Ascending aorta (tissue), 2 donors: ENCODE measurements at regions not wholly inside any gene's neighbourhood (a gene's known extent, or its start where the extent isn't known, plus 50 kb on each side); places are given as distances from the start of the nearest gene placed in this dataset.
"Not testable (repeated sequence)": the region's sequence is repeated elsewhere in the genome, so short reads cannot be mapped to it uniquely, and the experiment has no call there.

Experiments used
- DNase-seq, 2 donors: peaks; one replicate each; pipeline ENCODE4 v3.0.0-alpha.2; 2019; ENCODE audit warnings: low spot score in 2 of 2
- H3K27ac ChIP-seq, 2 donors: fragments of 200-600 bp; sonication (generic); one replicate each; pipeline ENCODE4 v1.5.1; 2016 to 2017; ENCODE audit warnings: mild to moderate bottlenecking in 1 of 2
- H3K27me3 ChIP-seq: fragments of 200-600 bp; sonication (generic); one replicate; pipeline ENCODE4 v1.5.1; 2017
- H3K36me3 ChIP-seq, 2 donors: fragments of 200-600 bp; sonication (generic); one replicate each; pipeline ENCODE4 v1.5.1; 2016
- H3K4me1 ChIP-seq, 2 donors: fragments of 200-600 bp; sonication (generic); one replicate each; pipeline ENCODE4 v1.5.1; 2016 to 2017; ENCODE audit warnings: mild to moderate bottlenecking in 1 of 2
- H3K4me3 ChIP-seq, 2 donors: fragments of 200-600 bp; sonication (generic); one replicate each; pipeline ENCODE4 v1.5.1; 2016 to 2017; ENCODE audit warnings: mild to moderate bottlenecking in 1 of 2
- H3K9me3 ChIP-seq, 2 donors: fragments of 200-600 bp; sonication (generic); one replicate each; pipeline ENCODE4 v1.5.1; 2016
- CTCF ChIP-seq, 3 experiments: fragments of 200-600 bp in 2 of 3; fragments of 450-650 bp in 1 of 3; sonication (generic) in 2 of 3; IDR thresholded peaks; one replicate each; pipeline ENCODE4 v1.5.1; 2016 to 2019; ENCODE audit warnings: antibody characterized with exemption in 3 of 3, mild to moderate bottlenecking in 1 of 3, moderate library complexity in 1 of 3
- intact Hi-C: fragments of 100-400 bp; cut with DNase I; formaldehyde crosslinking; loops from one replicate; pipeline ENCODE4 v1.15.1; 2023

GRCh38 chr16:24653725-24654124, 75.7 kb upstream of the TNRC6A start:
- no peak overlapping the region for H3K4me3 ChIP-seq
- H3K27me3 ChIP-seq = no peaks in the 10 kb centered on the region
- H3K27ac ChIP-seq = no peak overlapping the region
- DNase-seq = no peak
- no peaks in the 10 kb centered on the region for H3K36me3 ChIP-seq
- H3K4me1 ChIP-seq = no peaks in the 10 kb centered on the region
- intact Hi-C loops = no loop called here
- H3K9me3 ChIP-seq = no peaks in the 10 kb centered on the region
- TF ChIP-seq CTCF (IDR thresholded peaks at IDR 0.05) = no peak

DNA sequence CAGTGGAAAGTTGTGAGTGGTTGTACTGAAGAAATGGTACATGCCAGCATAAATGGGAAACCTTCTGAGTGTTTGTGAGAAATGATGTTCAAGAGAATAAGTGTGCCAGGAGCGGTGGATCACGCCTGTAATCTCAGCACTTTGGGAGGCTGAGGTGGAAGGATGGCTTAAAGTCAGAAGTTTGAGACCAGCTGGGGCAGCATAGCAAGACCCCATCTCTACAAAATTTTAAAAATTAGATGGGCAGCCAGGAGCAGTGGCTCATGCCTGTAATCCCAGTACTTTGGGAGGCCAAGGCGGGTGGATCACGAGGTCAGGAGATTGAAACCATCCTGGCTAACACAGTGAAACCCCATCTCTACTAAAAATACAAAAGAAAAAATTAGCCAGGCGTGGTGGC, 63.5 kb upstream of the TNRC6A start:
- not testable (repeated sequence) for H3K27me3 ChIP-seq, H3K4me3 ChIP-seq, H3K36me3 ChIP-seq, H3K9me3 ChIP-seq, DNase-seq, H3K27ac ChIP-seq
- intact Hi-C loops = loop anchor here (10.0 kb wide), 1 partner anchor 121 kb away; no protein-coding TSS in a partner anchor
- peaks cover 9 to 18% of the 10 kb centered on the region in 2 donors for H3K4me1 ChIP-seq

- H3K9me3 ChIP-seq = no peaks in the 10 kb centered on the region
- no peak for DNase-seq
- H3K4me3 ChIP-seq = no peak overlapping the region
- no peak for TF ChIP-seq CTCF (IDR thresholded peaks at IDR 0.05)
- peaks cover 9 to 23% of the 10 kb centered on the region in 2 donors for H3K4me1 ChIP-seq
- intact Hi-C loops = loop anchor here (10.0 kb wide), 1 partner anchor 123 kb away; no protein-coding TSS in a partner anchor
- H3K36me3 ChIP-seq = no peaks in the 10 kb centered on the region
- peak overlapping the region; percentile 91 to 93 for H3K27ac ChIP-seq
- no peaks in the 10 kb centered on the region for H3K27me3 ChIP-seq
Measured at GRCh38 chr16:24667244-24667764, 62.1 kb upstream of the TNRC6A start.

- intact Hi-C loops = loop anchor here (1.0 to 10.0 kb wide), 3 partner anchors 22 to 124 kb away; no protein-coding TSS in a partner anchor
- peak overlapping the region in 1 of 2 donors; percentile 21 for H3K4me3 ChIP-seq
- H3K36me3 ChIP-seq = no peaks in the 10 kb centered on the region
- H3K27me3 ChIP-seq = no peaks in the 10 kb centered on the region
- DNase-seq = peak; percentile 33 to 89
- peaks cover 9 to 23% of the 10 kb centered on the region in 2 donors for H3K4me1 ChIP-seq
- no peaks in the 10 kb centered on the region for H3K9me3 ChIP-seq
- H3K27ac ChIP-seq = peak overlapping the region; percentile 91 to 93
- TF ChIP-seq CTCF (IDR thresholded peaks at IDR 0.05) = no peak
Measured at GRCh38 chr16:24668481-24669061, 60.9 kb upstream of the TNRC6A start.

GRCh38 chr16:24670623-24671454, 58.6 kb upstream of the TNRC6A start:
- Histone ChIP-seq H3K27ac (peak overlapping the region; percentile 91 to 93), H3K27me3 (no peaks in the 10 kb centered on the region), H3K9me3 (no peaks in the 10 kb centered on the region), H3K36me3 (no peaks in the 10 kb centered on the region), H3K4me1 (peaks cover 9 to 23% of the 10 kb centered on the region in 2 donors), H3K4me3 (peak overlapping the region; percentile 13 to 39)
- intact Hi-C loops = loop anchor here (1.0 to 2.0 kb wide), 2 partner anchors 15 to 58 kb away; partner anchors contain the start of gene TNRC6A
- peak; percentile 64 to 92 for DNase-seq
- TF ChIP-seq CTCF (IDR thresholded peaks at IDR 0.05) = no peak
